H9 (cell line): ENCODE measurements at regions not wholly inside any gene's neighbourhood (a gene's known extent, or its start where the extent isn't known, plus 50 kb on each side); places are given as distances from the start of the nearest gene placed in this dataset.

ENCODE experiments used
- DNase-seq: peaks from one replicate; pipeline ENCODE4 v3.0.0-alpha.2; 2017
- H2AFZ ChIP-seq: one replicate; pipeline ENCODE4 v1.6.1; 2013; ENCODE audit warnings: mild to moderate bottlenecking, low read length, control low read depth, moderate library complexity
- H2AK5ac ChIP-seq: 2 replicates; pipeline ENCODE4 v1.6.1; 2013; ENCODE audit warnings: low read length, control low read depth, mixed read lengths; ENCODE audit not compliant: insufficient read length
- H2BK120ac ChIP-seq: one replicate; pipeline ENCODE4 v1.6.1; 2013; ENCODE audit warnings: low read depth, mild to moderate bottlenecking, low read length, control low read depth, inconsistent platforms; ENCODE audit not compliant: poor library complexity, severe bottlenecking
- H2BK12ac ChIP-seq: 2 replicates; pipeline ENCODE4 v1.6.1; 2013; ENCODE audit warnings: low read length, control low read depth, mixed read lengths, low read depth; ENCODE audit not compliant: insufficient read length
- H2BK15ac ChIP-seq: 2 replicates; pipeline ENCODE4 v1.6.1; 2013; ENCODE audit warnings: low read depth, low read length, control low read depth
- H2BK20ac ChIP-seq: one replicate; pipeline ENCODE4 v1.6.1; 2013; ENCODE audit warnings: low read depth, mild to moderate bottlenecking, low read length, control low read depth, inconsistent platforms; ENCODE audit not compliant: poor library complexity, severe bottlenecking
- H2BK5ac ChIP-seq: 2 replicates; pipeline ENCODE4 v1.6.1; 2013; ENCODE audit warnings: low read length, control low read depth, mixed read lengths; ENCODE audit not compliant: insufficient read length
- H3K14ac ChIP-seq: 2 replicates; pipeline ENCODE4 v1.6.1; 2013; ENCODE audit warnings: low read length, control low read depth; ENCODE audit not compliant: insufficient read depth
- H3K18ac ChIP-seq: 2 replicates; pipeline ENCODE4 v1.6.1; 2013; ENCODE audit warnings: low read depth, mild to moderate bottlenecking, mixed read lengths, low read length, control low read depth; ENCODE audit not compliant: insufficient read length
- H3K23ac ChIP-seq: 2 replicates; pipeline ENCODE4 v1.6.1; 2013; ENCODE audit warnings: low read length, control low read depth, mixed read lengths, low read depth; ENCODE audit not compliant: insufficient read length
- H3K23me2 ChIP-seq: 2 replicates; pipeline ENCODE4 v1.6.1; 2013; ENCODE audit warnings: low read depth, mild to moderate bottlenecking, mixed read lengths, low read length, control low read depth; ENCODE audit not compliant: insufficient read length, poor library complexity, severe bottlenecking
- H3K27ac ChIP-seq: 2 replicates; pipeline ENCODE4 v1.5.1; 2013; ENCODE audit warnings: low read length, control low read depth, mixed read lengths, low read depth; ENCODE audit not compliant: insufficient read length
- H3K27me3 ChIP-seq: 2 replicates; pipeline ENCODE4 v1.6.1; 2013; ENCODE audit warnings: low read length, control low read depth, inconsistent platforms; ENCODE audit not compliant: insufficient read depth
- H3K4ac ChIP-seq: 2 replicates; pipeline ENCODE4 v1.6.1; 2013; ENCODE audit warnings: low read depth, mild to moderate bottlenecking, control low read depth, inconsistent platforms, low read length, moderate library complexity
- H3K4me1 ChIP-seq: 2 replicates; pipeline ENCODE4 v1.6.1; 2013; ENCODE audit warnings: low read length, control low read depth, inconsistent platforms; ENCODE audit not compliant: insufficient read depth
- H3K4me2 ChIP-seq: 2 replicates; pipeline ENCODE4 v1.6.1; 2013; ENCODE audit warnings: low read length, control low read depth, mixed read lengths; ENCODE audit not compliant: insufficient read length, insufficient read depth
- H3K56ac ChIP-seq: 2 replicates; pipeline ENCODE4 v1.6.1; 2013; ENCODE audit warnings: low read depth, mild to moderate bottlenecking, mixed read lengths, low read length, control low read depth; ENCODE audit not compliant: insufficient read length
- H3K79me1 ChIP-seq: 2 replicates; pipeline ENCODE4 v1.6.1; 2013; ENCODE audit warnings: low read depth, mild to moderate bottlenecking, moderate library complexity, low read length, control low read depth, inconsistent platforms; ENCODE audit not compliant: insufficient read depth, poor library complexity, severe bottlenecking
- H3K79me2 ChIP-seq: 2 replicates; pipeline ENCODE4 v1.6.1; 2013; ENCODE audit warnings: low read length, control low read depth, inconsistent platforms; ENCODE audit not compliant: insufficient read depth
- H3K9ac ChIP-seq: 2 replicates; pipeline ENCODE4 v1.6.1; 2013; ENCODE audit warnings: low read length, control low read depth, mixed read lengths; ENCODE audit not compliant: insufficient read length; ENCODE audit errors: extremely low read depth
- H3K9me3 ChIP-seq: one replicate; pipeline ENCODE4 v1.6.1; 2013; ENCODE audit warnings: low read depth, low read length, inconsistent platforms; ENCODE audit not compliant: control insufficient read depth
- H3T11ph ChIP-seq: one replicate; pipeline ENCODE4 v1.6.1; 2013; ENCODE audit warnings: mild to moderate bottlenecking, low read length, control low read depth, inconsistent platforms
- H4K20me1 ChIP-seq: one replicate; pipeline ENCODE4 v1.6.1; 2013; ENCODE audit not compliant: control insufficient read depth, insufficient read length, insufficient read depth
- H4K5ac ChIP-seq: 2 replicates; pipeline ENCODE4 v1.6.1; 2013; ENCODE audit warnings: low read depth, mild to moderate bottlenecking, mixed read lengths, low read length, control low read depth; ENCODE audit not compliant: insufficient read length
- H4K8ac ChIP-seq: replicated peaks from 2 replicates; pipeline ENCODE4 v1.6.1; 2013; ENCODE audit warnings: low read length, control low read depth, mixed read lengths, low read depth; ENCODE audit not compliant: insufficient read length
- H4K91ac ChIP-seq: 2 replicates; pipeline ENCODE4 v1.6.1; 2013; ENCODE audit warnings: low read depth, mild to moderate bottlenecking, moderate library complexity, mixed read lengths, low read length, control low read depth; ENCODE audit not compliant: insufficient read length
- H3K27ac Mint-ChIP-seq, 3 experiments: 2 replicates in 2 of 3; 3 replicates in 1 of 3; pipeline ENCODE4 v1.8.0; 2020 to 2021; ENCODE audit warnings: mixed read lengths in 3 of 3, mild to moderate bottlenecking in 1 of 3, moderate library complexity in 1 of 3
- H3K27me3 Mint-ChIP-seq: 2 replicates; pipeline ENCODE4 v1.8.0; 2021; ENCODE audit warnings: low read depth, mild to moderate bottlenecking, moderate library complexity, mixed read lengths
- H3K36me3 Mint-ChIP-seq, 3 experiments: 2 replicates in 2 of 3; 3 replicates in 1 of 3; pipeline ENCODE4 v1.8.0; 2020 to 2021; ENCODE audit warnings: low read depth in 3 of 3, mixed read lengths in 3 of 3; ENCODE audit not compliant: insufficient read depth in 1 of 3
- H3K4me1 Mint-ChIP-seq, 2 experiments: 2 replicates each; pipeline ENCODE4 v1.8.0; 2020; ENCODE audit warnings: mixed read lengths in 2 of 2
- H3K4me3 Mint-ChIP-seq, 2 experiments: 2 replicates in 1 of 2; 3 replicates in 1 of 2; pipeline ENCODE4 v1.8.0; 2020 to 2021; ENCODE audit warnings: mild to moderate bottlenecking in 2 of 2, mixed read lengths in 2 of 2, moderate library complexity in 1 of 2
- H3K9me3 Mint-ChIP-seq, 2 experiments: 2 replicates in 1 of 2; 3 replicates in 1 of 2; pipeline ENCODE4 v1.8.0; 2020; ENCODE audit warnings: mild to moderate bottlenecking in 2 of 2, mixed read lengths in 2 of 2, moderate library complexity in 1 of 2
- WGBS: extraction: QIAGEN DNeasy Blood & Tissue Kit; methylation state at CpG from one replicate; pipeline ENCODE4 v1.1.7; 2013; ENCODE audit warnings: missing lambda C conversion rate, low lambda C conversion rate, mixed read lengths; ENCODE audit not compliant: insufficient read length; ENCODE audit errors: extremely low coverage; 5-methylcytosine and 5-hydroxymethylcytosine counted together
- TF ChIP-seq, protein P1 (sequence below): fragments of 200-600 bp; sonication (generic); conservative IDR thresholded peaks from 3 replicates; pipeline ENCODE4 v1.8.0; 2021; ENCODE audit warnings: antibody characterized with exemption, mild to moderate bottlenecking

- H4K91ac ChIP-seq = no peak overlapping the region
- no peak overlapping the region for H2AFZ ChIP-seq
- H3K23ac ChIP-seq = no peak overlapping the region
- H3K27ac Mint-ChIP-seq = no peak overlapping the region
- no peaks in the 10 kb centered on the region for H3K27me3 Mint-ChIP-seq
- H3K4me2 ChIP-seq = no peak overlapping the region
- no peak overlapping the region for H3K4me3 Mint-ChIP-seq
- H2BK20ac ChIP-seq = no peak overlapping the region
- H3K9me3 ChIP-seq = no peaks in the 10 kb centered on the region
- no peak overlapping the region for H3K14ac ChIP-seq
- no peaks in the 10 kb centered on the region for H4K20me1 ChIP-seq
- no peak overlapping the region for H3K9ac ChIP-seq
- H3K27me3 ChIP-seq = no peaks in the 10 kb centered on the region
- H2BK120ac ChIP-seq = no peak overlapping the region
- no peak overlapping the region for H3K27ac ChIP-seq
- H3K4ac ChIP-seq = no peak overlapping the region
- H3T11ph ChIP-seq = no peak overlapping the region
- DNase-seq = no peak
- no peak overlapping the region for H2BK5ac ChIP-seq
- no peaks in the 10 kb centered on the region for H3K79me2 ChIP-seq
- TF ChIP-seq, protein P1, sequence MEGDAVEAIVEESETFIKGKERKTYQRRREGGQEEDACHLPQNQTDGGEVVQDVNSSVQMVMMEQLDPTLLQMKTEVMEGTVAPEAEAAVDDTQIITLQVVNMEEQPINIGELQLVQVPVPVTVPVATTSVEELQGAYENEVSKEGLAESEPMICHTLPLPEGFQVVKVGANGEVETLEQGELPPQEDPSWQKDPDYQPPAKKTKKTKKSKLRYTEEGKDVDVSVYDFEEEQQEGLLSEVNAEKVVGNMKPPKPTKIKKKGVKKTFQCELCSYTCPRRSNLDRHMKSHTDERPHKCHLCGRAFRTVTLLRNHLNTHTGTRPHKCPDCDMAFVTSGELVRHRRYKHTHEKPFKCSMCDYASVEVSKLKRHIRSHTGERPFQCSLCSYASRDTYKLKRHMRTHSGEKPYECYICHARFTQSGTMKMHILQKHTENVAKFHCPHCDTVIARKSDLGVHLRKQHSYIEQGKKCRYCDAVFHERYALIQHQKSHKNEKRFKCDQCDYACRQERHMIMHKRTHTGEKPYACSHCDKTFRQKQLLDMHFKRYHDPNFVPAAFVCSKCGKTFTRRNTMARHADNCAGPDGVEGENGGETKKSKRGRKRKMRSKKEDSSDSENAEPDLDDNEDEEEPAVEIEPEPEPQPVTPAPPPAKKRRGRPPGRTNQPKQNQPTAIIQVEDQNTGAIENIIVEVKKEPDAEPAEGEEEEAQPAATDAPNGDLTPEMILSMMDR = no peak
- H4K8ac ChIP-seq = no peak overlapping the region
- H3K9me3 Mint-ChIP-seq = no peaks in the 10 kb centered on the region; a peak in 1 of 5 replicates
- no peaks in the 10 kb centered on the region; a peak in 1 of 7 replicates for H3K36me3 Mint-ChIP-seq
- no peaks in the 10 kb centered on the region for H3K4me1 ChIP-seq
- no peaks in the 10 kb centered on the region for H3K4me1 Mint-ChIP-seq
- WGBS = no CpG with 5 or more reads among the region's 4 CpGs
- no peak overlapping the region for H2AK5ac ChIP-seq
- no peak overlapping the region for H2BK15ac ChIP-seq
- no peak overlapping the region for H3K18ac ChIP-seq
- H3K56ac ChIP-seq = no peak overlapping the region
- no peak overlapping the region for H2BK12ac ChIP-seq
- no peaks in the 10 kb centered on the region for H3K23me2 ChIP-seq
- H3K79me1 ChIP-seq = no peaks in the 10 kb centered on the region
- H4K5ac ChIP-seq = no peak overlapping the region
These were observed 162.5 kb upstream of the GORAB start for GRCh38 chr1:170369417-170369816.
